OCI-LY1 (cell line): ENCODE measurements at regions not wholly inside any gene's neighbourhood (a gene's known extent, or its start where the extent isn't known, plus 50 kb on each side); places are given as distances from the start of the nearest gene placed in this dataset.

Source experiments
- H2AFZ ChIP-seq: fragments of 200-600 bp; sonication (generic), shearing (Covaris generic); 2 replicates; pipeline ENCODE4 v1.6.0; 2014; ENCODE audit warnings: antibody characterized with exemption, mild to moderate bottlenecking, low read length
- H3F3A ChIP-seq: fragments of 200-600 bp; sonication (generic), shearing (Covaris generic); 2 replicates; pipeline ENCODE4 v1.6.0; 2014; ENCODE audit warnings: mild to moderate bottlenecking, antibody characterized with exemption, low read length, moderate library complexity; ENCODE audit not compliant: insufficient read depth
- H3K27ac ChIP-seq: fragments of 200-600 bp; sonication (generic); 2 replicates; pipeline ENCODE4 v1.5.1; 2014; ENCODE audit warnings: low read length, mixed run types, mild to moderate bottlenecking, low read depth; ENCODE audit not compliant: poor library complexity, severe bottlenecking
- H3K27me3 ChIP-seq: fragments of 200-600 bp; sonication (generic); 2 replicates; pipeline ENCODE4 v1.6.0; 2014; ENCODE audit warnings: antibody characterized with exemption, mild to moderate bottlenecking, low read length, moderate library complexity; ENCODE audit not compliant: insufficient read depth
- H3K36me3 ChIP-seq: fragments of 200-600 bp; sonication (generic); 2 replicates; pipeline ENCODE4 v1.6.1; 2014; ENCODE audit warnings: mild to moderate bottlenecking, antibody characterized with exemption, low read length, moderate library complexity, mixed read lengths; ENCODE audit not compliant: insufficient read depth
- H3K4me1 ChIP-seq: fragments of 200-600 bp; sonication (generic); 2 replicates; pipeline ENCODE4 v1.5.1; 2014; ENCODE audit warnings: mild to moderate bottlenecking, low read length, moderate library complexity; ENCODE audit not compliant: insufficient read depth, severe bottlenecking
- H3K4me2 ChIP-seq: fragments of 200-600 bp; sonication (generic), shearing (Covaris generic); 2 replicates; pipeline ENCODE4 v1.6.1; 2014; ENCODE audit warnings: low read length
- H3K4me3 ChIP-seq: fragments of 200-600 bp; sonication (generic); 2 replicates; pipeline ENCODE4 v1.5.1; 2014; ENCODE audit warnings: low read length, low read depth, mild to moderate bottlenecking, mixed read lengths; ENCODE audit not compliant: poor library complexity, severe bottlenecking
- H3K79me2 ChIP-seq: fragments of 200-600 bp; shearing (Covaris generic); 2 replicates; pipeline ENCODE4 v1.6.1; 2016; ENCODE audit warnings: mixed run types, low read length, mixed read lengths; ENCODE audit not compliant: insufficient read depth
- H3K9ac ChIP-seq: fragments of 200-600 bp; sonication (generic), shearing (Covaris generic); 2 replicates; pipeline ENCODE4 v1.6.1; 2014; ENCODE audit warnings: mild to moderate bottlenecking, low read length, mixed read lengths
- H3K9me2 ChIP-seq: fragments of 200-600 bp; sonication (generic), shearing (Covaris generic); 2 replicates; pipeline ENCODE4 v1.6.1; 2014; ENCODE audit warnings: low read depth, mild to moderate bottlenecking, low read length, mixed read lengths
- H3K9me3 ChIP-seq: fragments of 200-600 bp; shearing (Covaris generic); 2 replicates; pipeline ENCODE4 v1.6.1; 2014; ENCODE audit warnings: low read length, mixed read lengths
- H4K20me1 ChIP-seq: fragments of 200-600 bp; sonication (generic), shearing (Covaris generic); 2 replicates; pipeline ENCODE4 v1.6.0; 2016; ENCODE audit warnings: mild to moderate bottlenecking, low read length; ENCODE audit not compliant: insufficient read depth
- EZH2 ChIP-seq: fragments of 200-600 bp; sonication (generic), shearing (Covaris generic); IDR thresholded peaks from 2 replicates; pipeline ENCODE4 v1.8.0; 2017; ENCODE audit warnings: borderline replicate concordance, mixed run types, mild to moderate bottlenecking, antibody characterized with exemption, low read length, moderate library complexity, mixed read lengths
- TF ChIP-seq, protein P1 (sequence below): fragments of 200-600 bp; sonication (generic), shearing (Covaris generic); IDR thresholded peaks from 2 replicates; pipeline ENCODE4 v1.5.1; 2017; ENCODE audit warnings: mild to moderate bottlenecking, antibody characterized with exemption, low read length, moderate library complexity, mixed read lengths

DNA sequence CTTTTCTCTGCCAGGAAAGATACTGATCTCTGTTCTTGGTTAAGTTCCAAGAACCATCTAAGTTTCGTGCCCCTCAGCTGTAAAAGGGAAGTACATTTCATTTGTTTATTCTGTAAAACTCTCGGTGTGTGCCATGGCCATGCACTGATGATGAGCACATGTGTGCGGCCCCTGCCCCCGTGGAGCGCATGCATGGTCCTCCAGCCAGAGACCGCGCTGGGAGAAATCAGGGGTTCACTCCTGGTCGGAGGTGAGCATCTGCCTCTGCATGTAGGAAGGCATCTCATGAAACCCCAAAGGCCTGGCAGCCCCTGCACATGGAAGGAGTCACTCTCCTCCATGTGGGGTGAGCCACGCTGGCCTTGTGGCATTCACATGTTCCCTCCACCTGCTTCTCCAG lies 102.5 kb upstream of the RTL1 start:
- no peak overlapping the region for H3K4me3 ChIP-seq
- H3K27ac ChIP-seq, result no peak overlapping the region
- H3K36me3 ChIP-seq, result no peaks in the 10 kb centered on the region
- no peak overlapping the region for H2AFZ ChIP-seq
- H3K9me2 ChIP-seq, result no peaks in the 10 kb centered on the region
- no peaks in the 10 kb centered on the region for H3K27me3 ChIP-seq
- no peaks in the 10 kb centered on the region for H3K4me1 ChIP-seq
- no peak overlapping the region for H3K4me2 ChIP-seq
- H4K20me1 ChIP-seq, result no peaks in the 10 kb centered on the region
- H3F3A ChIP-seq, result no peaks in the 10 kb centered on the region
- H3K79me2 ChIP-seq, result no peaks in the 10 kb centered on the region
- TF ChIP-seq, protein P1, sequence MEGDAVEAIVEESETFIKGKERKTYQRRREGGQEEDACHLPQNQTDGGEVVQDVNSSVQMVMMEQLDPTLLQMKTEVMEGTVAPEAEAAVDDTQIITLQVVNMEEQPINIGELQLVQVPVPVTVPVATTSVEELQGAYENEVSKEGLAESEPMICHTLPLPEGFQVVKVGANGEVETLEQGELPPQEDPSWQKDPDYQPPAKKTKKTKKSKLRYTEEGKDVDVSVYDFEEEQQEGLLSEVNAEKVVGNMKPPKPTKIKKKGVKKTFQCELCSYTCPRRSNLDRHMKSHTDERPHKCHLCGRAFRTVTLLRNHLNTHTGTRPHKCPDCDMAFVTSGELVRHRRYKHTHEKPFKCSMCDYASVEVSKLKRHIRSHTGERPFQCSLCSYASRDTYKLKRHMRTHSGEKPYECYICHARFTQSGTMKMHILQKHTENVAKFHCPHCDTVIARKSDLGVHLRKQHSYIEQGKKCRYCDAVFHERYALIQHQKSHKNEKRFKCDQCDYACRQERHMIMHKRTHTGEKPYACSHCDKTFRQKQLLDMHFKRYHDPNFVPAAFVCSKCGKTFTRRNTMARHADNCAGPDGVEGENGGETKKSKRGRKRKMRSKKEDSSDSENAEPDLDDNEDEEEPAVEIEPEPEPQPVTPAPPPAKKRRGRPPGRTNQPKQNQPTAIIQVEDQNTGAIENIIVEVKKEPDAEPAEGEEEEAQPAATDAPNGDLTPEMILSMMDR, result no peak
- no peak for TF ChIP-seq EZH2
- H3K9me3 ChIP-seq, result no peaks in the 10 kb centered on the region
- no peak overlapping the region for H3K9ac ChIP-seq

DNA sequence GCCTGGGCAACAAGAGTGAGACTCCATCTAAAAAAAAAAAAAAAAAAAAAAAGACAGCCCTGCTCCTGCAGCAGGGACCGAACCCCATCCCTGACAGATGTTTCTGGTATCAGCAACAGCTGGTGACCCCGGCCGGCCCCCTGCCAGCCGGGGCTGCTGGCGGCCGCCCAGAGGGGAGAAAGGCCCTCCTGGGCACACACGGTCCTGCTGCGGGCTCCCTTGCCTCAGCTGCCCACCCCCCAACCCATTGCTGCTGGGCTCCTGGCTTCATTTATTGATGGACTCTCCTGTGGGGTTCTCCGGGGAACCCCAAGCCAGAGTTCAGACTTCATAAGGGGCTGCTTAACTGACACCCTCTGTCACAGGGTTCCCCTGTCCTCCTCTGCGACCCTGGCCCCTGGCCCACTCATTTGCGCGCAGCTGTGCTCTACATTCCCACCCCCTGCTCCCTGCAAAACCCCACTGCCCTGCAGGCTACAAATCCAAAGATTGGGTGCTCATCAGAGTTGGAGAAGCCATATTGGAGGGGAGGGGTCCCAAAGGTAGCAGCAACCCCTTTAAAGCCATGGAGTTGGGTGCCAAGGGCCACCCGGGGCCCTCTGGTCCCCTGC lies 103.6 kb upstream of the RTL1 start:
- Histone ChIP-seq H3F3A (no peaks in the 10 kb centered on the region), H3K36me3 (no peaks in the 10 kb centered on the region), H4K20me1 (no peaks in the 10 kb centered on the region), H3K4me3 (no peak overlapping the region), H3K27ac (no peak overlapping the region), H3K4me2 (no peak overlapping the region), H3K4me1 (no peaks in the 10 kb centered on the region), H3K9me2 (no peaks in the 10 kb centered on the region), H3K27me3 (no peaks in the 10 kb centered on the region), H3K9ac (no peak overlapping the region), H3K9me3 (no peaks in the 10 kb centered on the region), H3K79me2 (no peaks in the 10 kb centered on the region), H2AFZ (no peak overlapping the region)
- TF ChIP-seq, protein P1, result no peak
- TF ChIP-seq EZH2, result no peak

DNA sequence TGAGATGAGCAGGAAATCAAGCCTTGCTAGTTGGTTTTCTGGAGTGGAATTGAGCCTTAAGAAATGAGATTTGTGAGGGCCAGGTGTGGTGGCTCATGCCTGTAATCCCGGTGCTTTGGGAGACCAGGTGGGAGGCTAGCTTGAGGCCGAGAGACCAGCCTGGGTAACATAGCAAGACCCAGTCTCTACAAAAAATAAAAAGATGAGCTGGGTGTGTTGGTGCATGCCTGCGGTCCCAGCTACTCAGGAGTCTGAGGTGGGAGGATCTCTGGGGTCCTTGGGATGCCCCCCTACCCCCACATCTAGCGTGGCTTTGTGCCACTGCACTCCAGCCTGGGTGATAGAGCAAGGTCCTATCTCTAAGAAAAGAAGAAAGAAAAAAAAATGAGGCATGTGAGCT lies 104.2 kb upstream of the RTL1 start:
- H4K20me1 ChIP-seq, result no peaks in the 10 kb centered on the region
- TF ChIP-seq EZH2, result no peak
- TF ChIP-seq, protein P1, result no peak
- no peaks in the 10 kb centered on the region for H3K79me2 ChIP-seq
- H3K4me3 ChIP-seq, result no peak overlapping the region
- no peaks in the 10 kb centered on the region for H3K9me3 ChIP-seq
- H3K27ac ChIP-seq, result no peak overlapping the region
- H2AFZ ChIP-seq, result no peak overlapping the region
- no peaks in the 10 kb centered on the region for H3K4me1 ChIP-seq
- H3K36me3 ChIP-seq, result no peaks in the 10 kb centered on the region
- H3K9ac ChIP-seq, result no peak overlapping the region
- H3K4me2 ChIP-seq, result no peak overlapping the region
- H3F3A ChIP-seq, result no peaks in the 10 kb centered on the region
- no peaks in the 10 kb centered on the region for H3K27me3 ChIP-seq
- no peaks in the 10 kb centered on the region for H3K9me2 ChIP-seq
